NCI-H345 treated with DMSO at 0.1 percent for 48 hours (cell line): ENCODE measurements at regions not wholly inside any gene's neighbourhood (a gene's known extent, or its start where the extent isn't known, plus 50 kb on each side); places are given as distances from the start of the nearest gene placed in this dataset.

Experiments
- DNase-seq: peaks from one replicate; lab custom pipeline; 2025; ENCODE audit not compliant: unreplicated experiment; lab: John Stamatoyannopoulos, UW

- no peak for DNase-seq
Observed at GRCh38 chr22:48786679-48786996, 1041.0 kb downstream of the BRD1 start.

GRCh38 chr22:48785792-48786678 lies 1041.6 kb downstream of the BRD1 start:
- no peak for DNase-seq

- DNase-seq, result no peak
Observed at GRCh38 chr22:48784701-48785503, 1042.8 kb downstream of the BRD1 start.

- DNase-seq, result no peak
Observed at GRCh38 chr22:48783821-48784266, 1043.8 kb downstream of the BRD1 start.

- DNase-seq, result peak; percentile 8
Observed at GRCh38 chr22:48782811-48783511, 1044.7 kb downstream of the BRD1 start.

- no peak for DNase-seq
Observed at GRCh38 chr22:48782326-48782725, 1045.3 kb downstream of the BRD1 start.

GRCh38 chr22:48781868-48782267 lies 1045.8 kb downstream of the BRD1 start:
- no peak for DNase-seq

GRCh38 chr22:48781391-48781790 lies 1046.3 kb downstream of the BRD1 start:
- DNase-seq, result no peak

- no peak for DNase-seq
Observed at GRCh38 chr22:48780597-48781277, 1046.9 kb downstream of the BRD1 start.

GRCh38 chr22:48779661-48780596 lies 1047.7 kb downstream of the BRD1 start:
- DNase-seq, result no peak

- no peak for DNase-seq
Observed at GRCh38 chr22:48779211-48779643, 1048.4 kb downstream of the BRD1 start.

GRCh38 chr22:48778308-48779195 lies 1049.1 kb downstream of the BRD1 start:
- no peak for DNase-seq

- no peak for DNase-seq
Observed at GRCh38 chr22:48772286-48772907, 1055.3 kb downstream of the BRD1 start.

GRCh38 chr22:48765595-48765994 lies 1062.1 kb downstream of the BRD1 start:
- DNase-seq, result no peak

- no peak for DNase-seq
Observed at GRCh38 chr22:48761546-48761945, 1066.1 kb downstream of the BRD1 start.

- no peak for DNase-seq
Observed at GRCh38 chr22:48760481-48761390, 1066.9 kb downstream of the BRD1 start.
